Lower leg skin (tissue), 4 donors: ENCODE measurements at regions not wholly inside any gene's neighbourhood (a gene's known extent, or its start where the extent isn't known, plus 50 kb on each side); places are given as distances from the start of the nearest gene placed in this dataset.
"Not testable (repeated sequence)": the region's sequence is repeated elsewhere in the genome, so short reads cannot be mapped to it uniquely, and the experiment has no call there.

ENCODE experiments used
- DNase-seq, 2 donors: peaks; one replicate each; pipeline ENCODE4 v3.0.0-alpha.2; 2019; ENCODE audit warnings: low spot score in 2 of 2
- H3K4me3 ChIP-seq: fragments of 200-600 bp; sonication (generic); 2 replicates; pipeline ENCODE4 v1.5.1; 2017; ENCODE audit warnings: mild to moderate bottlenecking, low read depth; ENCODE audit not compliant: poor library complexity, severe bottlenecking
- POLR2A ChIP-seq, 2 donors: fragments of 450-650 bp; IDR thresholded peaks; one replicate each; pipeline ENCODE4 v1.6.1; 2016 to 2017; ENCODE audit warnings: antibody characterized with exemption in 2 of 2, mild to moderate bottlenecking in 1 of 2, moderate library complexity in 1 of 2
- WGBS, 2 donors: methylation state at CpG; one replicate each; pipeline ENCODE4 v1.1.5; 2018; 5-methylcytosine and 5-hydroxymethylcytosine counted together
- intact Hi-C: fragments of 100-400 bp; cut with DNase I; formaldehyde crosslinking; loops from one replicate; pipeline ENCODE4 v1.15.0; 2023; ENCODE audit warnings: low total_unique reads
- TF ChIP-seq, protein P1 (sequence below), 3 donors: fragments of 450-650 bp; IDR thresholded peaks; one replicate each; pipeline ENCODE4 v1.5.1; 2016; ENCODE audit warnings: antibody characterized with exemption in 3 of 3, mild to moderate bottlenecking in 3 of 3, moderate library complexity in 2 of 3

DNA sequence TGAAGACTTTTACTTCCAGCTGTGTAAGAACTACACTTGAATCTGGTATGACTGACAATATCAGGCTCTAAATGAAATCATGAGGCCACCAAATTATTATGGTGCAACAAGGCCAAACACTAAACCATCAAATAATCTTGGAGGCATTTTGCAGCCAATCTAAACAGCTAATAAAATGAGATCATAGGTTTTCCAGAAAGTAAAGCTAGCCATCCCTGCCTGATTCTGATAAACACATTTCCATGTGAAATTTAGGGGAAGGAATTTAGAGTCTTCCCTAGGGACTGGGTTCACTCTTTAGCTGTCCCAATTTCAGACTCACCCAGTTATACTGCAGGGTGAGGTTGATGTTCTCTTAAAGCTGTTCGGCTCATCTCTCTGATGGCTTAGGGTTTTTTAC, 190.3 kb upstream of the TMEM196 start:
- DNase-seq, result no peak
- no peak for TF ChIP-seq POLR2A (IDR thresholded peaks at IDR 0.05)
- TF ChIP-seq, protein P1, sequence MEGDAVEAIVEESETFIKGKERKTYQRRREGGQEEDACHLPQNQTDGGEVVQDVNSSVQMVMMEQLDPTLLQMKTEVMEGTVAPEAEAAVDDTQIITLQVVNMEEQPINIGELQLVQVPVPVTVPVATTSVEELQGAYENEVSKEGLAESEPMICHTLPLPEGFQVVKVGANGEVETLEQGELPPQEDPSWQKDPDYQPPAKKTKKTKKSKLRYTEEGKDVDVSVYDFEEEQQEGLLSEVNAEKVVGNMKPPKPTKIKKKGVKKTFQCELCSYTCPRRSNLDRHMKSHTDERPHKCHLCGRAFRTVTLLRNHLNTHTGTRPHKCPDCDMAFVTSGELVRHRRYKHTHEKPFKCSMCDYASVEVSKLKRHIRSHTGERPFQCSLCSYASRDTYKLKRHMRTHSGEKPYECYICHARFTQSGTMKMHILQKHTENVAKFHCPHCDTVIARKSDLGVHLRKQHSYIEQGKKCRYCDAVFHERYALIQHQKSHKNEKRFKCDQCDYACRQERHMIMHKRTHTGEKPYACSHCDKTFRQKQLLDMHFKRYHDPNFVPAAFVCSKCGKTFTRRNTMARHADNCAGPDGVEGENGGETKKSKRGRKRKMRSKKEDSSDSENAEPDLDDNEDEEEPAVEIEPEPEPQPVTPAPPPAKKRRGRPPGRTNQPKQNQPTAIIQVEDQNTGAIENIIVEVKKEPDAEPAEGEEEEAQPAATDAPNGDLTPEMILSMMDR (IDR thresholded peaks at IDR 0.05), result no peak
- 72 to 76% methylated on average over 1 of the region's 1 CpG for WGBS, 2 donors
- intact Hi-C loops, result no loop called here
- no peak overlapping the region for H3K4me3 ChIP-seq

DNA sequence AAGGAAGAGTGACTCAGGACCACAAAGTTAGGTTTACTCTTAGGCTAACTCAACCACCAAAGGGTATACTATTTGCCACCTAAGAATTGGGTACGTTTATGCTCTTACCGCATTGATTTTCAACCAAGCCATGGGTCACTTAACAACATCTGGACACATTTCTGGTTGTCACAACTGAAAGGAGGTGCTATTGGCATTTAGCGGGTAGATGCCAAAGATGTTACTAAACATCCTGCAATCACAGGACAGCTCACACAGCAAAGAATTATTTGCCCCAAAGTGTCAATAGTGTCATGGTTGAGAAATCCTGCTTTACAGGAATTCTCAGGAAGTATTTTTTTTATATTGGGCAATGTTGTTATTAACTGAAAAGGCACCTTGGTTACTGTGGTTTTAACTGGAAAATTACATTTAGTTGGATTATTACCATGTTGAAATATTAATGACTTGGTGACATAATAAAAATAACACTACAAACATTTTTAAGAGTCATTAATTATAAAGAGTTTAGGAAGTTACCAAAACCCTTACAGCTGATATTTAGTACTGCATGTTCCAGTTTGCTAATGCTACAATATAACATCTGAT, 185.0 kb upstream of the TMEM196 start:
- intact Hi-C loops, result no loop called here
- WGBS, 2 donors, result 56 to 79% methylated on average over 3 of the region's 3 CpGs
- DNase-seq, result no peak
- H3K4me3 ChIP-seq, result no peak overlapping the region
- TF ChIP-seq, protein P1 (IDR thresholded peaks at IDR 0.05), result no peak
- TF ChIP-seq POLR2A (IDR thresholded peaks at IDR 0.05), result no peak

DNA sequence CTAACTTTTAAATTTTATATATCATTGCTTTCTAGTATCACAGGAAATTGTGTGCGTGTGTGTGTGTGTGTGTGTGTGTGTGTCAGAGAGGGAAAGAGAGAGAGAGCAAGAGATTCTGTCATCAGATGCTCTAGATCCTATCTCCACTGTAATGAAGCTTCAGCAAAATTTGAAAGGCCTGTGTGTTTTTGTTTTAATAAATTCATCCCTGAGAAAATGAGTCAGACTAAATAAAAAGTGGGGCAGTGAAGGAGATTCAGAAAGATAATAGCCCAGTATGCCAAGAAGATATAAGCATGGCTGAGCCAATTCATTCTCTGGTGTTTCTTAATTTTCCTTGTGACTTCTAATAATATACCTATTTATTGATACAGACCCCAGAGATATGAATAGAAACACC, 184.2 kb upstream of the TMEM196 start:
- TF ChIP-seq, protein P1 (IDR thresholded peaks at IDR 0.05), result no peak
- intact Hi-C loops, result no loop called here
- no peak overlapping the region for H3K4me3 ChIP-seq
- 52 to 79% methylated on average over 1 of the region's 1 CpG for WGBS, 2 donors
- DNase-seq, result no peak

DNA sequence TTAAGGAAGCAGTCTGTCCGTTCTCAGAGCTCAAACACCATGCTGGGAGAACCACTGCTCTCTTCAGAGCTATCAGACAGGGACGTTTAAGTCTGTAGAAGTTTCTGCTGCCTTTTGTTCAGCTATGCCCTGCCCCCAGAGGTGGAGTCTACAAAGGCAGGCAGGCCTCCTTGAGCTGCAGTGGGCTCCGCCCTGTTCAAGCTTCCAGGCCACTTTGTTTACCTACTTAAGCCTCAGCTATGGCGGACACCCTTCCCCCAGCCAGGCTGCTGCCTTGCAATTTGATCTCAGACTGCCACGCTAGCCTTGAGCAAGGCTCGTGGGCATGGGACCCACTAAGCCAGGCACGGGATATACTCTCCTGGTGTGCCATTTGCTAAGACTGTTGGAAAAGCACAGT, 180.7 kb upstream of the TMEM196 start:
- 73 to 78% methylated on average over 5 to 6 of the region's 7 CpGs for WGBS, 2 donors
- intact Hi-C loops, H3K4me3 ChIP-seq, DNase-seq: not testable (repeated sequence)

DNA sequence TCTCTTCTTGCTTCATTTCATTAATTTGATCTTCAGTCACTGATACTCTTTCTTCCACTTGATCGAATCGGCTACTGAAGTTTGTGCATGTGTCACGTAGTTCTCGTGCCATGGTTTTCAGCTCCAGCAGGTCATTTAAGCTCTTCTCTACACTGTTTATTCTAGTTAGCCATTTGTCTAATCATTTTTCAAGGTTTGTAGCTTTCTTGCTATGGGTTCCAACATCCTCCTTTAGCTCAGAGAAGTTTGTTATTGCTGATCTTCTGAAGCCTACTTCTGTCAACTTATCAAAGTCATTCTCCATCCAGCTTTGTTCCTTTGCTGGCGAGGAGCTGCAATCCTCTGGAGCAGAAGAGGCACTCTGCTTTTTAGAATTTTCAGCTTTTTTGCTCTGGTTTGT, 180.0 kb upstream of the TMEM196 start:
- intact Hi-C loops, H3K4me3 ChIP-seq, DNase-seq: not testable (repeated sequence)
- WGBS, 2 donors, result 91 to 98% methylated on average over 5 of the region's 5 CpGs

DNA sequence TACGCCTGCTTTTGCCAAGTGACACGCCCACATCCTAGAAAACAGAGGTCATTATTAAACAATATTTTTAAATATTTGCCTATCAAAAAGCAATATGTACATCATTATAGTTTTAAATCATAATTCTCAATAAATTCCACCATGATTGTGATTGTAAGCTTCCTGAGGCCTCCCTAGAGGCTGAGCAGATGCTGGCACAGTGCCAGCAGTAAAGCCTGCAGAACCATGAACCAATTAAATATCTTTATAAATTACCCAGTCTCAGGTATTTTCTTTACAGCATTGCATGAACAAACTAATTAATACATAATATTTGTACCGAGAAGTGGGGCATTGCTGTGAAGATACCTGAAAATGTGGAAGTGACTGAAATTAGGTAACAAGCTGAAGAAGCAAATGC, 174.7 kb upstream of the TMEM196 start:
- no peak for DNase-seq
- 68% methylated on average over 3 of the region's 3 CpGs for WGBS, 2 donors
- intact Hi-C loops, result no loop called here
- no peak overlapping the region for H3K4me3 ChIP-seq
- no peak for TF ChIP-seq POLR2A (IDR thresholded peaks at IDR 0.05)
- TF ChIP-seq, protein P1 (IDR thresholded peaks at IDR 0.05), result no peak

DNA sequence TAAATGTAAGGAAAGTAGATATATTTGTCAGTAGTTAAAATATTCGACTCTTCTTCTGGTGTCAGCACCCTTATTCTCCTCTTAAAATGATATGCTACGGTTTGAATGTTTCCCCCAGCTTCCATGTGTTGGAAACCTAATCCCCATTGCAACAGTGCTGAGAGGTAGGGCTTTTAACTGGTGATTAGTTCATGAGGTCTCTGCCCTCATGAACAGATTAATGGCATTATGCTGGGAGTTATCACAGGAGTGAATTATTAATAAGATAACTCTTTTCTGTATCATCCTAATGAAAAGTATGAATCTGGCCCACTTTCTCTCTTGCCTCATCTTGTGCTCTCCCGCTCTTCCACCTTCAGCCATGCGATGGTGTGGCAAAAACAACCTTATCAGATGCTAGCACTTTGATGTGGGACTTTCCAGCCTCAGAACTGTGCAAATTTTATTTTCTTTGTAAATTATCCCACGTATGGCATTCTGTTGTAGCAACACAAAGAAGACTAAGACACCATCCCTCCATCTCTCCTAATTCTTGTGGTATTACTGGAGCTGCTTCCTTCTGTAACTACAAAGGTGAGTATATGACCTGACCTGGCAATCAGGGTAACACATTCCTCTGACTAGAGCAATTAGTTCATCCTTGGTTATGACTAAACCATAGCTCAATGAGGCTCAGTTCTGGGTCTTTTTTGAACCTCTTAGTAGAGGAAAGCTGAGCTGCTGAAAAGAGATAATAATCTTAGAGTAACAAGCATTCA, 171.1 kb upstream of the TMEM196 start:
- no peak for DNase-seq
- TF ChIP-seq, protein P1 (IDR thresholded peaks at IDR 0.05), result no peak
- TF ChIP-seq POLR2A (IDR thresholded peaks at IDR 0.05), result no peak
- WGBS, 2 donors, result 69 to 70% methylated on average over 5 of the region's 5 CpGs
- intact Hi-C loops, result no loop called here
- H3K4me3 ChIP-seq, result no peak overlapping the region
